ENCODE measurements at regions not wholly inside any gene's neighbourhood (a gene's known extent, or its start where the extent isn't known, plus 50 kb on each side); places are given as distances from the start of the nearest gene placed in this dataset.

DNA sequence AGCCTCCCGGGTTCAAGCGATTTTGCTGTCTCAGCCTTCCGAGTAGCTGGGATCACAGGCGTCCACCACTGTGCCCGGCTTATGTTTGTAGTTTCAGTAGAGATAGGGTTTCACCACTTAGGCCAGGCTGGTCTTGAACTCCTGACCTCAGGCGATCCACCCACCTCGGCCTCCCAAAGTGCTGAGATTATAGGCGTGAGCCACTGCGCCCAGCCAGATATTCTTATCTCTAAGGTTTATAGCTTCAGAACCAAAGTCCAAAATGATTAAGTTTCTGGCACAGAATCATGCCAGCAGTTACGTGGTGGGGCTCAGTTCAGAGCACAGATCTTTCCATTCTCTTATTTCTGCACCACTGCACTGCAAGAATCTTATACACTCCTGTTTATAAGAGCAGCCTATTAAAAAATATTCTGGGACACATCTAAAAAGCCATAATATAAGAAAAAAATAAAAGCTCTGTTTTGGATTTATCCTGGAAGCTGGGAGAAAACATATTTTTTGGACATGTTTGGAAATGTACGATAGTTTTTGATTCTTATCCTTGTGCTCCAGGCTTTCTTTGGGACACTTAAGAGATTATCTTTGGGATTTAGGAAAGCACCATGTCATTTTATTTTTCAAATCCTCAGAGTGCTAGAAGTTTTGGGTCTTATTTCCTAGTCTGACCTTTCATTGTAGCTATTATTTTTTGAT, 129.6 kb downstream of the LMNTD1 start:
- TF ChIP-seq, protein P1, sequence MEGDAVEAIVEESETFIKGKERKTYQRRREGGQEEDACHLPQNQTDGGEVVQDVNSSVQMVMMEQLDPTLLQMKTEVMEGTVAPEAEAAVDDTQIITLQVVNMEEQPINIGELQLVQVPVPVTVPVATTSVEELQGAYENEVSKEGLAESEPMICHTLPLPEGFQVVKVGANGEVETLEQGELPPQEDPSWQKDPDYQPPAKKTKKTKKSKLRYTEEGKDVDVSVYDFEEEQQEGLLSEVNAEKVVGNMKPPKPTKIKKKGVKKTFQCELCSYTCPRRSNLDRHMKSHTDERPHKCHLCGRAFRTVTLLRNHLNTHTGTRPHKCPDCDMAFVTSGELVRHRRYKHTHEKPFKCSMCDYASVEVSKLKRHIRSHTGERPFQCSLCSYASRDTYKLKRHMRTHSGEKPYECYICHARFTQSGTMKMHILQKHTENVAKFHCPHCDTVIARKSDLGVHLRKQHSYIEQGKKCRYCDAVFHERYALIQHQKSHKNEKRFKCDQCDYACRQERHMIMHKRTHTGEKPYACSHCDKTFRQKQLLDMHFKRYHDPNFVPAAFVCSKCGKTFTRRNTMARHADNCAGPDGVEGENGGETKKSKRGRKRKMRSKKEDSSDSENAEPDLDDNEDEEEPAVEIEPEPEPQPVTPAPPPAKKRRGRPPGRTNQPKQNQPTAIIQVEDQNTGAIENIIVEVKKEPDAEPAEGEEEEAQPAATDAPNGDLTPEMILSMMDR (IDR thresholded peaks at IDR 0.05) = no peak
- TF ChIP-seq POLR2AphosphoS5 (IDR thresholded peaks at IDR 0.05) (no peak), POLR2A (IDR thresholded peaks at IDR 0.05) (no peak)
